ENCODE measurements at regions not wholly inside any gene's neighbourhood (a gene's known extent, or its start where the extent isn't known, plus 50 kb on each side); places are given as distances from the start of the nearest gene placed in this dataset.
"Not testable (repeated sequence)": the region's sequence is repeated elsewhere in the genome, so short reads cannot be mapped to it uniquely, and the experiment has no call there.

- no peak for DNase-seq (ENCODE audit: low read depth)
Measured at GRCh38 chr12:46522071-46522470, 149.5 kb upstream of the SLC38A2 start.

GRCh38 chr12:46521145-46521544 is 148.6 kb upstream of the SLC38A2 start:
- DNase-seq (ENCODE audit: low read depth) = no peak

GRCh38 chr12:46519407-46519806 is 146.8 kb upstream of the SLC38A2 start:
- DNase-seq (ENCODE audit: low read depth) = no peak

GRCh38 chr12:46518729-46519128 is 146.2 kb upstream of the SLC38A2 start:
- no peak for DNase-seq (ENCODE audit: low read depth)

- DNase-seq (ENCODE audit: low read depth) = no peak
Measured at GRCh38 chr12:46518169-46518568, 145.6 kb upstream of the SLC38A2 start.

- no peak for DNase-seq (ENCODE audit: low read depth)
Measured at GRCh38 chr12:46517579-46517962, 145.0 kb upstream of the SLC38A2 start.

- DNase-seq (ENCODE audit: low read depth) = no peak
Measured at GRCh38 chr12:46516933-46517578, 144.5 kb upstream of the SLC38A2 start.

DNA sequence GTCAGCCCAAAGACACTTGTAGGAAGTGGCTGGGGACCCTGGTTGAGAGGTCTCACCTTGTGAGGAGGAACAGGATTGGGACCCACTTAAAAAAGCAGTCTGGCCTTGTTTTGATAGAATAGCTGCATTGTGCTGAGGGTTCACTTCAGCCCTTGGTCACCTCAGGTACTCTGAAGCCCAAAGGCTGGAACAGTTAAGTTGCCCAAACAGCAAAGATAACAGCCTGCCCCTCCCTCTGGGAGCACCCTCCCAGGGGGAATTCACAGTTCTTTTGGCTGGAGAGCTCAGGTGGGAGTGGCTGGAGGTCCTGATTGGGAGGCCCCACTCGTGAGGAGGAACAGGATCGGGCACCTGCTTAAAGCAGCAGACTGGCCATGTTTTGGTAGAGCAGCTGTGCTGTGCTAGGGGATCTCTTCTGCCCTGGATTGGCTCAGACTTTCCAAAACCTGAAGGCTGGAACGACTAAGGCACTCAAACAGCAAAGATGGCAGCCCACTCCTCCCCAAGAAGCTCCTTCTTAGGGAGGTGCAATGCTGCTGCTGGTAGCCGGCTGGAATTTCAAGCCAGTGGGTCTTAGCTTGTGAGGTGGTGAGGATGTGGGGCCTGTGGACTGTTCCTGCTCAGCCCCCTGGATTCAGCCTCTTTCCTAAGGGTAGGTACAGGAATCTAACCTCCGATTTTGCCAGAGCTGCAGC is 143.8 kb upstream of the SLC38A2 start:
- no peak for DNase-seq (ENCODE audit: low read depth)

- no peak for DNase-seq (ENCODE audit: low read depth)
Measured at GRCh38 chr12:46515829-46516228, 143.3 kb upstream of the SLC38A2 start.

GRCh38 chr12:46514886-46515285 is 142.3 kb upstream of the SLC38A2 start:
- DNase-seq (ENCODE audit: low read depth) = no peak

DNA sequence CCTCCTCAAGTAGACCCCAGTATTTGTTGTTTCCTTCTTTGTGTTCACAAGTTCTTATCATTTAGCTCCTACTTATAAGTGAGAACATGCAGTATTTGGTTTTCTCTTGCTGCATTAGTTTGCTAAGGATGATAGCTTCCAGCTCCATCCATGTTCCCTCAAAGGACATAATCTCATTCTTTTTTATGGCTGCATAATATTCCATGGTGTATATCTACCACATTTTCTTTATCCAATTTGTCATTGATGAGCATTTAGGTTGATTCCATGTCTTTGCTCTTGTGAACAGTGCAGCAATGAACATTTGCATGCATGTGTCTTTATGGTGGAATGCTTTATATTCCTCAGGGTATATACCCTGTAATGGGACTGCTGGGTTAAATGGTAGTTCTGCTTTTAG is 137.7 kb upstream of the SLC38A2 start:
- DNase-seq (ENCODE audit: low read depth) = not testable (repeated sequence)

DNA sequence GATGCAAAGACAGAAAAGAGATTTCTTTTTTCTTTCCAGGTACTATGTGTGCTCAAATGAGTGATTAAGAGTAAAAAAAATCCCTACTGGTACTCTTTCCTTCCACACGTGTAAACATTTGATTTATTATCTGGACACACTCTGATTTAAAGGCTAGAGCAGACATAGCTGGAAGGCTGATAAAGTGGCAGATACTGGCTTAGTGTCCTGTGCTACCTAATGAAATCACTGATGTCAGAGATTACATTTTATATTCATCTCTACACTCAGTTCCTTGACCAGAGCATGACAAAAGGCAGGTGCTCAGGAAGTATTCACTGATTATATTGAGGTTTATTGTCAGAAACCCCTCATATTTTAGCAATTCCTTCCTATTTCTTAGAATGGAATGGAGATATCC is 136.6 kb upstream of the SLC38A2 start:
- no peak for DNase-seq (ENCODE audit: low read depth)

DNA sequence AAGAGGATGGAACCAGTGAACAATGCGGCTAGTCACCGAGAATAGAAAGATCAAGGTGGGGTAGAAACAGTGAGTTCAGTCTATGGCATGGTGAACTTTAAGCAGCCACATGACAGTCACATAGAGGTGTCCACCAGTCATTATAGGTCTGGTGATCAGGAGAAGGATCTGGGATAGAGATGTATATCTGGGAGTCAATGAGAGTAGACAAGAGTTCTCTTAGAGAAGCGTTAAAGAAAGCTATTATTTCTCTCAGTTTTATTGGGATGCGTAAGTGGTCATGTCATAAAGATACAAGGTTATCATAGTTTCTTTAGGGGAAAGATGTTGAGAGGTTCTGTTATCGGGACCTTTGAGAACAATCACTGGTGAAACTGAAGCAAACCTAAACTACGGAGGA is 136.1 kb upstream of the SLC38A2 start:
- no peak for DNase-seq (ENCODE audit: low read depth)

GRCh38 chr12:46507766-46508165 is 135.2 kb upstream of the SLC38A2 start:
- no peak for DNase-seq (ENCODE audit: low read depth)

GRCh38 chr12:46506961-46507360 is 134.4 kb upstream of the SLC38A2 start:
- DNase-seq (ENCODE audit: low read depth) = no peak

DNA sequence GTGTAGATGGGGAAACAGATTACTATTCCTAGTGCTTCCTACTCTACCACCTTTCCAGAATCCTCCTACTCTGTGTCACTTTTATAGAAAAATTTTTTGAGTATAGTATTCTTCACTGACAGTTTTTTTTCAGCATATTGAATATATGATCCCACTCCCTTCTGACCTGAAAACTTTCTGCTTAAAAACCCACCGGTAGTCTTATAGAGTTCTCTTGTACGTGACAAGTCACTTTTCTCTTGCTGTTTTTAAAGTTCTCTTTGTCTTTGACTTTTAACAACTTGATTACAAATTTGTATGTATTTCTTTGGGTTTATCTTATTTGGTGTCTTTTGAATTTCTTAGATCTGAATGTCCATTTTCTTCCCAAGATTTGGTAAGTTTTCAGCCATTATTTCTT is 133.6 kb upstream of the SLC38A2 start:
- no peak for DNase-seq (ENCODE audit: low read depth)

DNA sequence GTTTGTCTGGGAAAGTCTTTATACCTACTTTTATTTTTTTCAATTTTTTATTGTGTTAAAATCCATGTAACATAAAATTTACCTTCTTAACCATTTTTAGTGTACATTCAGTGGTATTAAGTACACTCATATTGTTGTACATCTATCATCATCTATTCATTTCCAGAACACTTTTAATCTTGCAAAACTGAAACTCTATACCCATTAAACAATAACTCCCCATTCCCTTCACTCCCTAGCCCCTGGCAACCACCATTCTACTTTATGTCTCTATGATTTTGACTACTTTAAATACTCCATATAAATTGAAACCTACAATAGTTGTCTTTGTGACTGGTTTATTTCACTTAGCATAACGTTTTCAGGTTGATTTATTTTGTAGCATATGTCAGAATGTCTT is 131.9 kb upstream of the SLC38A2 start:
- no peak for DNase-seq (ENCODE audit: low read depth)

DNA sequence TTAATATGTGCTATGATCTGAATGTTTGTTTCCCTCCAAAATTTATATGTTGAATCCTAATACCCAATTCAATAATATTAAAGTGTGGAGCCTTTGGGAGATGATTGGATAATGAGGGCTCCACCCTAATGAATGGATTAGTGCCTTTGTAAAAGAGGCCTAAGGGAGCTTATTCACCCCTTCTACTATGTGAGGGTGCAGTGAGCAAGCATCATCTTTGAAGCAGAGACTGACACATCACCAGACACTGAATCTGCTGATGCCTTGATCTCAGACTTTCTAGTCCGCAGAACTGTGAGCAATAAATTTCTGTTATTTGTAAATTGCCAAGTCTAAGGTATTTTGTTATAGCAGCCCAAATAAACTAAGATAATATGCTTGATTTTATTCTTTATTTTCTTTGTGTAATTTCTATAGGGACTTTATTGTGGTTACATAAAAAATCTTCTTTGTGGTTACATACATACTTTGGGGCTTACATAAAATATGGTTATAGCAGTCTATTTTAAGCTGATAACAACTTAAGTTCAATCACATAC is 131.1 kb upstream of the SLC38A2 start:
- DNase-seq (ENCODE audit: low read depth) = no peak

- DNase-seq (ENCODE audit: low read depth) = no peak
Measured at GRCh38 chr12:46500673-46501072, 128.1 kb upstream of the SLC38A2 start.

- DNase-seq (ENCODE audit: low read depth) = no peak
Measured at GRCh38 chr12:46499901-46500300, 127.3 kb upstream of the SLC38A2 start.

DNA sequence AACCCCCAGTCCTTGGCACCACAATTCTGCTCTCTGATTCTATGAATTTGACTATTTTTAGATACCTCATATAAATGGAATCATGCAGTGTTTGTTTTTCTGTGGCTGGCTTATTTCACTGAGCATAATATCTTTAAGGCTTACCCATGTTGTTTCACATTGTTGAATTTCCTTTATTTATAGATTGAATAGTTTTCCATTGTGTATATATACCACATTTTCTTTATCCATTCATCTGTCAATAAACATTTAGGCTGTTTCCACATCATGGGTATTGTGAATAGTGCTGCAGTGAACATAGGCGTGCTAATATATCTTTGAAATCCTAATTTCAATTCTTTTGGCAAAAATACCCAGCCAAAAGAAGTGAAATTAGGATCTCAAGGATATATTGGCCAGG is 126.7 kb upstream of the SLC38A2 start:
- DNase-seq (ENCODE audit: low read depth) = no peak

GRCh38 chr12:46497739-46498138 is 125.2 kb upstream of the SLC38A2 start:
- DNase-seq (ENCODE audit: low read depth) = no peak

- peak; percentile 65 for DNase-seq (ENCODE audit: low read depth)
Measured at GRCh38 chr12:46494424-46494823, 121.9 kb upstream of the SLC38A2 start.
